ENCODE measurements at regions not wholly inside any gene's neighbourhood (a gene's known extent, or its start where the extent isn't known, plus 50 kb on each side); places are given as distances from the start of the nearest gene placed in this dataset.
A peak's percentile ranks its signal among the peaks of the same experiment; 100 is the strongest.

- peaks cover 2% of the 10 kb centered on the region for H3K36me3 Mint-ChIP-seq (ENCODE audit: low read depth)
- no peak overlapping the region for H3K27ac Mint-ChIP-seq
- no peak for DNase-seq
- peaks cover 15% of the 10 kb centered on the region for H3K27me3 Mint-ChIP-seq
- ATAC-seq: no peak
- peaks cover 3% of the 10 kb centered on the region for H3K4me1 Mint-ChIP-seq
- peaks cover 3% of the 10 kb centered on the region for H3K9me3 ChIP-seq (ENCODE audit: control insufficient read depth, low read length, poor library complexity, severe bottlenecking)
- no peak overlapping the region for H3K4me3 Mint-ChIP-seq
These were observed 130.7 kb downstream of the SLC38A6 start for GRCh38 chr14:61111731-61112130.

- no peak for ATAC-seq
- Mint-ChIP-seq H3K27me3 (peaks cover 15% of the 10 kb centered on the region), H3K4me1 (peaks cover 3% of the 10 kb centered on the region), H3K36me3 (ENCODE audit: low read depth) (peaks cover 2% of the 10 kb centered on the region), H3K27ac (no peak overlapping the region), H3K4me3 (no peak overlapping the region)
- no peak for DNase-seq
- H3K9me3 ChIP-seq (ENCODE audit: control insufficient read depth, low read length, poor library complexity, severe bottlenecking): peaks cover 3% of the 10 kb centered on the region
These were observed 130.2 kb downstream of the SLC38A6 start for GRCh38 chr14:61111209-61111665.

- Mint-ChIP-seq H3K27me3 (peaks cover 15% of the 10 kb centered on the region), H3K4me3 (no peak overlapping the region), H3K27ac (no peak overlapping the region), H3K4me1 (peaks cover 3% of the 10 kb centered on the region), H3K36me3 (ENCODE audit: low read depth) (peaks cover 2% of the 10 kb centered on the region)
- no peak for ATAC-seq
- peaks cover 3% of the 10 kb centered on the region for H3K9me3 ChIP-seq (ENCODE audit: control insufficient read depth, low read length, poor library complexity, severe bottlenecking)
- no peak for DNase-seq
These were observed 129.5 kb downstream of the SLC38A6 start for GRCh38 chr14:61110316-61111082.

- H3K9me3 ChIP-seq (ENCODE audit: control insufficient read depth, low read length, poor library complexity, severe bottlenecking): peaks cover 3% of the 10 kb centered on the region
- DNase-seq (no peak), ATAC-seq (no peak)
- Mint-ChIP-seq H3K4me1 (peaks cover 3% of the 10 kb centered on the region), H3K36me3 (ENCODE audit: low read depth) (peaks cover 2% of the 10 kb centered on the region), H3K4me3 (no peak overlapping the region), H3K27me3 (peaks cover 15% of the 10 kb centered on the region), H3K27ac (no peak overlapping the region)
These were observed 128.2 kb downstream of the SLC38A6 start for GRCh38 chr14:61109288-61109687.

- Mint-ChIP-seq H3K27me3 (peaks cover 15% of the 10 kb centered on the region), H3K27ac (no peak overlapping the region), H3K4me3 (no peak overlapping the region), H3K4me1 (peaks cover 3% of the 10 kb centered on the region), H3K36me3 (ENCODE audit: low read depth) (peaks cover 2% of the 10 kb centered on the region)
- DNase-seq (no peak), ATAC-seq (no peak)
- no peaks in the 10 kb centered on the region for H3K9me3 ChIP-seq (ENCODE audit: control insufficient read depth, low read length, poor library complexity, severe bottlenecking)
These were observed 127.6 kb downstream of the SLC38A6 start for GRCh38 chr14:61108496-61109141.

GRCh38 chr14:61107869-61108493, 126.9 kb downstream of the SLC38A6 start:
- no peaks in the 10 kb centered on the region for H3K9me3 ChIP-seq (ENCODE audit: control insufficient read depth, low read length, poor library complexity, severe bottlenecking)
- DNase-seq (no peak), ATAC-seq (no peak)
- Mint-ChIP-seq H3K27me3 (peaks cover 15% of the 10 kb centered on the region), H3K27ac (no peak overlapping the region), H3K4me3 (no peak overlapping the region), H3K4me1 (peaks cover 5% of the 10 kb centered on the region), H3K36me3 (ENCODE audit: low read depth) (peaks cover 2% of the 10 kb centered on the region)

- no peak for DNase-seq
- ATAC-seq: no peak
- Mint-ChIP-seq H3K27ac (no peak overlapping the region), H3K36me3 (ENCODE audit: low read depth) (peaks cover 2% of the 10 kb centered on the region), H3K4me1 (peaks cover 5% of the 10 kb centered on the region), H3K4me3 (no peak overlapping the region), H3K27me3 (peaks cover 15% of the 10 kb centered on the region)
- no peaks in the 10 kb centered on the region for H3K9me3 ChIP-seq (ENCODE audit: control insufficient read depth, low read length, poor library complexity, severe bottlenecking)
These were observed 126.1 kb downstream of the SLC38A6 start for GRCh38 chr14:61106959-61107641.

GRCh38 chr14:61106271-61106958, 125.4 kb downstream of the SLC38A6 start:
- ATAC-seq (no peak), DNase-seq (no peak)
- peaks cover 2% of the 10 kb centered on the region for H3K36me3 Mint-ChIP-seq (ENCODE audit: low read depth)
- peaks cover 5% of the 10 kb centered on the region for H3K4me1 Mint-ChIP-seq
- no peaks in the 10 kb centered on the region for H3K9me3 ChIP-seq (ENCODE audit: control insufficient read depth, low read length, poor library complexity, severe bottlenecking)
- H3K27me3 Mint-ChIP-seq: peaks cover 12% of the 10 kb centered on the region
- H3K27ac Mint-ChIP-seq: no peak overlapping the region
- H3K4me3 Mint-ChIP-seq: no peak overlapping the region

GRCh38 chr14:61104358-61104757, 123.3 kb downstream of the SLC38A6 start:
- Mint-ChIP-seq H3K27ac (no peak overlapping the region), H3K27me3 (peaks cover 4% of the 10 kb centered on the region), H3K4me3 (no peak overlapping the region), H3K36me3 (ENCODE audit: low read depth) (peaks cover 4% of the 10 kb centered on the region), H3K4me1 (peaks cover 5% of the 10 kb centered on the region)
- H3K9me3 ChIP-seq (ENCODE audit: control insufficient read depth, low read length, poor library complexity, severe bottlenecking): no peaks in the 10 kb centered on the region
- DNase-seq (no peak), ATAC-seq (no peak)

- Mint-ChIP-seq H3K4me1 (peaks cover 5% of the 10 kb centered on the region), H3K27me3 (peaks cover 4% of the 10 kb centered on the region), H3K36me3 (ENCODE audit: low read depth) (peaks cover 4% of the 10 kb centered on the region), H3K27ac (no peak overlapping the region), H3K4me3 (no peak overlapping the region)
- H3K9me3 ChIP-seq (ENCODE audit: control insufficient read depth, low read length, poor library complexity, severe bottlenecking): no peaks in the 10 kb centered on the region
- DNase-seq (no peak), ATAC-seq (peak; percentile 50)
These were observed 122.7 kb downstream of the SLC38A6 start for GRCh38 chr14:61103541-61104339.

GRCh38 chr14:61102549-61103466, 121.8 kb downstream of the SLC38A6 start:
- Mint-ChIP-seq H3K27me3 (peaks cover 4% of the 10 kb centered on the region), H3K4me3 (no peak overlapping the region), H3K4me1 (peaks cover 2% of the 10 kb centered on the region), H3K36me3 (ENCODE audit: low read depth) (peaks cover 2% of the 10 kb centered on the region), H3K27ac (no peak overlapping the region)
- ATAC-seq: no peak
- H3K9me3 ChIP-seq (ENCODE audit: control insufficient read depth, low read length, poor library complexity, severe bottlenecking): no peaks in the 10 kb centered on the region
- DNase-seq: no peak
